GM12865 (cell line): ENCODE measurements at regions not wholly inside any gene's neighbourhood (a gene's known extent, or its start where the extent isn't known, plus 50 kb on each side); places are given as distances from the start of the nearest gene placed in this dataset.

Source experiments
- DNase-seq: peaks from one replicate; pipeline ENCODE4 v3.0.0; 2010; ENCODE audit warnings: low read depth
- H3K4me3 ChIP-seq: 2 replicates; pipeline ENCODE4 v1.5.1; 2011; ENCODE audit warnings: mild to moderate bottlenecking, low read depth, low read length, control low read depth
- CTCF ChIP-seq: IDR thresholded peaks from 2 replicates; pipeline ENCODE4 v1.5.1; 2011; ENCODE audit warnings: low read length, control low read depth, low read depth, inconsistent platforms; ENCODE audit not compliant: insufficient read depth; ENCODE audit errors: missing control alignments

GRCh38 chrX:136950211-136950610, 69.7 kb upstream of the RBMX start:
- H3K4me3 ChIP-seq, result no peak overlapping the region
- no peak for TF ChIP-seq CTCF
- no peak for DNase-seq

GRCh38 chrX:136941396-136942337, 61.1 kb upstream of the RBMX start:
- no peak for TF ChIP-seq CTCF
- no peak overlapping the region for H3K4me3 ChIP-seq
- DNase-seq, result no peak

- no peak overlapping the region for H3K4me3 ChIP-seq
- DNase-seq, result no peak
- TF ChIP-seq CTCF, result no peak
Measured at GRCh38 chrX:136936183-136936549, 55.6 kb upstream of the RBMX start.

GRCh38 chrX:136935533-136936182, 55.1 kb upstream of the RBMX start:
- DNase-seq, result peak; percentile 57
- H3K4me3 ChIP-seq, result peak overlapping the region; percentile 55

- DNase-seq, result peak; percentile 63
- H3K4me3 ChIP-seq, result peak overlapping the region; percentile 55
Measured at GRCh38 chrX:136934652-136935051, 54.1 kb upstream of the RBMX start.

- no peak overlapping the region for H3K4me3 ChIP-seq
- TF ChIP-seq CTCF, result no peak
- DNase-seq, result no peak
Measured at GRCh38 chrX:136933611-136934145, 53.2 kb upstream of the RBMX start.

- H3K4me3 ChIP-seq, result no peak overlapping the region
- no peak for TF ChIP-seq CTCF
- DNase-seq, result no peak
Measured at GRCh38 chrX:136931661-136932060, 51.1 kb upstream of the RBMX start.
